ENCODE measurements at regions not wholly inside any gene's neighbourhood (a gene's known extent, or its start where the extent isn't known, plus 50 kb on each side); places are given as distances from the start of the nearest gene placed in this dataset.

- no peak for DNase-seq
These were observed 320.5 kb downstream of the MIAT start for GRCh38 chr22:26977741-26978376.

GRCh38 chr22:26979294-26979693 lies 321.9 kb downstream of the MIAT start:
- no peak for DNase-seq

GRCh38 chr22:26981111-26981510 lies 323.7 kb downstream of the MIAT start:
- DNase-seq, result no peak

GRCh38 chr22:26981541-26981940 lies 324.2 kb downstream of the MIAT start:
- no peak for DNase-seq

- no peak for DNase-seq
These were observed 325.9 kb downstream of the MIAT start for GRCh38 chr22:26983311-26983710.

- DNase-seq, result no peak
These were observed 327.8 kb downstream of the MIAT start for GRCh38 chr22:26985206-26985605.

- no peak for DNase-seq
These were observed 328.8 kb downstream of the MIAT start for GRCh38 chr22:26985931-26986782.

GRCh38 chr22:26986884-26987283 lies 329.5 kb downstream of the MIAT start:
- DNase-seq, result no peak

- DNase-seq, result no peak
These were observed 333.3 kb downstream of the MIAT start for GRCh38 chr22:26990503-26991189.

GRCh38 chr22:26992556-26992955 lies 335.2 kb downstream of the MIAT start:
- no peak for DNase-seq

GRCh38 chr22:26993886-26994285 lies 336.5 kb downstream of the MIAT start:
- DNase-seq, result no peak

- no peak for DNase-seq
These were observed 337.4 kb downstream of the MIAT start for GRCh38 chr22:26994801-26995200.

- DNase-seq, result no peak
These were observed 337.8 kb downstream of the MIAT start for GRCh38 chr22:26995235-26995634.

- DNase-seq, result no peak
These were observed 338.8 kb downstream of the MIAT start for GRCh38 chr22:26996154-26996553.

- DNase-seq, result no peak
These were observed 340.7 kb downstream of the MIAT start for GRCh38 chr22:26998129-26998528.

GRCh38 chr22:26998716-26999115 lies 341.3 kb downstream of the MIAT start:
- no peak for DNase-seq

- no peak for DNase-seq
These were observed 345.9 kb downstream of the MIAT start for GRCh38 chr22:27003297-27003696.

- no peak for DNase-seq
These were observed 347.0 kb downstream of the MIAT start for GRCh38 chr22:27004434-27004833.

GRCh38 chr22:27008454-27008853 lies 351.1 kb downstream of the MIAT start:
- DNase-seq, result no peak

- no peak for DNase-seq
These were observed 353.7 kb downstream of the MIAT start for GRCh38 chr22:27011133-27011532.

- no peak for DNase-seq
These were observed 354.3 kb downstream of the MIAT start for GRCh38 chr22:27011717-27012116.

GRCh38 chr22:27019827-27020226 lies 362.4 kb downstream of the MIAT start:
- no peak for DNase-seq

GRCh38 chr22:27022274-27022895 lies 365.0 kb downstream of the MIAT start:
- DNase-seq, result no peak

All from NK-92 treated with Interleukin-12 subunit alpha and Interleukin-12 subunit beta, amount 100 ng/mL, for 24 hours (cell line).